HG02884 (cell line): ENCODE measurements at regions not wholly inside any gene's neighbourhood (a gene's known extent, or its start where the extent isn't known, plus 50 kb on each side); places are given as distances from the start of the nearest gene placed in this dataset.
"Not testable (repeated sequence)": the region's sequence is repeated elsewhere in the genome, so short reads cannot be mapped to it uniquely, and the experiment has no call there.

ENCODE experiments used
- ATAC-seq: cut with Tn5 transposase; IDR thresholded peaks from one replicate; pipeline ENCODE4 v1.9.1; 2021; ENCODE audit warnings: mild to moderate bottlenecking, moderate library complexity; ENCODE audit not compliant: unreplicated experiment

DNA sequence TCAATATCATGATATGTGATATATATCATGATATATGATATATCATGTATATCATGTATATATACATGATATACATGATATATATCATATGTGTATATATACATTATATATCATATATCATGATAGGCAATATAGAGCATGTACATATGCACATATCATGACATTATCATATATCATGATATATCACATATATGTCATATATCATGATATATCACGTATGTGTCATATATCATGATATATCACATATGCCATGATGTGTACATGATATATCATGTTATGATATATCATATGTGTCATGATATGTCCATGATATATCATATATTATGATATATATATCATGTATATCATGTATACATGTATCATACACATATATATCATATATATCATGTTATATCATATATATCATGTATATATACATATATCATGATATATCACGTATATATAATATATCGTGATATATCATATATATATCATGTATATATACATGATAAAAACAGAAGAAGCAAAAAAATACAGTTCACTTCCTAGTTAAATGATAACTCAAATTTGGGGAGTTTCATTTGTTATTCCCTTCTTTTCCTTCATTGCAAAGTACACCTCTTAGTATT is 670.1 kb upstream of the EPHA5 start:
- no peak for ATAC-seq

DNA sequence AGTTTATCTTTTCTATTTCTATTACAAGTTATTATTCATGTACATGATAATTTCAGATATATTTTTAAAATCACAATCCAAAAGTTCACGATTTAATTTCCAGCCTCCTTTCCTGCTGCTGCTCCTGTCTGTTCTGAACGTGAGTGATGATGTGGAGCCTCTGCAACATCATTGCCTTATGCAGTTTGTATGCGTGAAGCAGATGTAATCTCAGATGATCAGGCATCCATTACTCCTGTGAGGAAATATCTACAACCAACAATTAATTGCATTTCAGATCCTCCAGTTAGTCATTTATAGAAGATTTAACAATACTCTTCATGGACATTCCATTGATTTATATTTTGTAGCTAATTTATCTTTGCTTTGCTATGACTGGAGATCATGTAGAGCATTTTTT is 668.7 kb upstream of the EPHA5 start:
- no peak for ATAC-seq

DNA sequence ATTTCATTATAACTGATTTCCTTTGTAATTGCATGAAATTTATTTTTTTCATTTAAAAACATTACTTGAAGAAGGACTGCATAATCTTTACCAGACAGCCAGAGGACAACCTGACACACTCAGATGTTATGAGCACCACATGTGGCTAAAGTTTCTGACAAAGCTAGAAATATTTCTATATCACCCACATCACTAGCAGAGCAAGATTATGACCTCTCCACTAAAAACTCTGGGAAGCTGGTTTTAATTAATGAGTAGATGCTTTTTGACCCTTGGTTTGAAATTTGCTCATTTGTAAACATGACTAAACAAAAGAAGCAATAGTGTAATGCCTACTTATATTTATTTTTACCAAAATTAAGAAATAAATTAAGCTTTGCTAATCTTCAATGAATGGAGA is 661.5 kb upstream of the EPHA5 start:
- no peak for ATAC-seq

DNA sequence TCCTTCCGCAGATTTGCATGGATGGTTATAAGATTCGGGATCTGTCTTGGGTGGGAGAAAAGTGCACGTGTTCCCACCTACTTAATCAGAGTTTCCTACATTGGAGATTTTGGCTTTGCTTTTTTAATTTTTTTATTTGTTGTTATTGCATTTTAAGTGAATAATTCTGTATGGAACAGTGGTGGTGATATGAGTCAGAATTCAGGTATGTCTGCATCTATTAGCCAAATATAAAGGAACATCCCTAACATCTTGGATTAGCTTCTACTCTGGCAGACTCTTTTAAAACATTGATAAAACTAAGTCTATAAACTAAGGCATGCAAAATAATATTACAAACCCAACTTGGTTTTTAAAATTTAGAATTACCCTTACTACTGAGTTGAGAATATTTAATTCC is 659.8 kb upstream of the EPHA5 start:
- no peak for ATAC-seq

DNA sequence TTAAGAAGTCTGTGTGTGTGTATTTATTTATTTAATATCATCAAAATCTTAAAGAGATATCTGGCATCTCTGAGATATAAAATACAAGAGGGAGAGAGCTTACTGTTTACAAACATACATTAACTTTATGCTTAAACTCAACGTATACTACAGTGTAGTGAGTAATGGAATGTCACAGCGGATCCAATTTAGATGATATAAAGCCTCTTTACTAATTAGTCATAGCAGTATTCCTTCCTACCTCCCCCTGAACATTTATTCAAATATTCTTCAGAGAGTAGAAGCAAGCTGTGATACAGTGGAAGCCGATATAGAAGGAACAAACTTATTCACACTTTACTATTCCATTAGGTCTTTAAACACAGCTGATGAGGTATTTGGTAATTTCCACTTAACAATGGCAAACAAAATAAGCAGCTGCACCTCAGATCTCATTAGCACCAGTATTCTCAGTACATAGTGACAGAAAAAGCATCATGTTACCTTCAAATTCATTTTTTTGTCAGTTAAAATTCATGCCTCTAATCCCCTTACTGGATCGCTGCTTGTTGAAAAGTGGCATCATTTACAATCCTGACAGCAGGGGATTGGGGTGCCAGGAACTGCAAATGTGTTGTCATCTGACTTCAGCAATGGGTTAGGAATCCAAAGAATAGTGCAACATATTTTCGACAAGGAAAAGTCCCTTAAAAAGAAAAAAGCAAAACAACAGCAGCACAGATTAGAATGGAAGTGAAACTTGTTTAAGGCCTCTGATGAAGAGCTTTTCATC is 658.7 kb upstream of the EPHA5 start:
- ATAC-seq = no peak

DNA sequence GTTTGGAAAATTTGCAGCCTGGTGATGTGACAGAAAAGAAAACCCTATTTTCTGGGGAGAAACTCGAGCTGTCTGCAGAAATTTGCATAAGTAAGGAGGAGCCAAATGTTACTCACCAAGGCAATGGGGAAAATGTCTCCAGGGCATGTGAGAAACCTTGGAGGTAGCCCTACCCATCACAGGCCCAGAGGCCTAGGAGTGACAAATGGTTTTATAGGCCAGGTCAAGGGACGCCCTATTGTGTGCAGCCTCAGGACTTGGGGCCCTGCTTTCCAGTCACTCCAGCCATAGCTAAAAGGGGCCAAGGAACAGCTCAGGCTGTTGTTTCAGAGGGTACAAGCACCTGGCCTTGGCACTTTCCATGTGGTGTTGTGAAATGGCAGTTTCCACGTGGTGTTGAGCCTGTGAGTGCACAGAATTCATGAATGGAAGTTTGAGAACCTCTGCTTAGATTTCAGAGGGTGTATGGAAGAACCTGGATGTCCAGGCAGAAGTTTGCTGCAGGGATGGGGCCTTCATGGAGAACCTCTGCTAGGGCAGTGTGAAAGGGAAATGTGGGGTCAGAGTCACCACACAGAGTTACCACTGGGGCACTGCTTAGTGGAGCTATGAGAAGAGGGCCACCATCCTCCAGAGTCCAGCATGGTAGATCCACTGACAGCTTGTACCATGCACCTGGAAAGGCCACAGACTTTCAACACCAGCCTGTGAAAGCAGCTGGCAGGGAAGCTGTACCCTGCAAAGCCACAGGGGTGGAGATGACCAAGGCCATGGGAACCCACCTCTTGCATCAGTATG is 637.6 kb upstream of the EPHA5 start:
- ATAC-seq = no peak

DNA sequence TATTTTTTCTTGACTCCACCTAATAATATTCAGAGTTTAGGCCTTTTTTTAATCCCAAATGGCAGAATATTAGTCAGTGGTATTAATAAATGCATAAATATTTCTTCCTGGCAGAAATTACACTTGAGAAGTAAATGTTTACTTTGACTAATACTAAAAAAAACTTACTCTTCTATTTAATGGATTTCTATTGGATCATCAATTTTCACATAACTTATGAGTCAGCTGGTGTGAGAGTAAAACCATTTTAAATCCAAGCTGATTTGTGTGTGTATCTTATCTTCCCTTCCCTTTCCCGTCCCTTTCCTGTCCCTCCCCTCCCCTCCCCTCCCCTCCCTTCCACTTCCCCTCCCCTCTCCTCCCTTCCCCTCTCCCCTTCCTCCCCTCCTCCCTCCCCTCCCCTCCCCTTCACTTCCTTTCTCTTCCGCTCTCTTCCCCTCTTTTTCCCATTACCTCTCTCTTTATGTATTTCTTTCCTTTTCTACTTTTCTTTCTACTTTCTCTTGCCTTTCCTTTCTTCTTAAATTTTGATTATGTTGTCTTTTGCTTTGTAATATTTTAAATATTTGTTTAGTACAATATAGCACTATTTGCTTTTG is 630.1 kb upstream of the EPHA5 start:
- ATAC-seq = no peak

DNA sequence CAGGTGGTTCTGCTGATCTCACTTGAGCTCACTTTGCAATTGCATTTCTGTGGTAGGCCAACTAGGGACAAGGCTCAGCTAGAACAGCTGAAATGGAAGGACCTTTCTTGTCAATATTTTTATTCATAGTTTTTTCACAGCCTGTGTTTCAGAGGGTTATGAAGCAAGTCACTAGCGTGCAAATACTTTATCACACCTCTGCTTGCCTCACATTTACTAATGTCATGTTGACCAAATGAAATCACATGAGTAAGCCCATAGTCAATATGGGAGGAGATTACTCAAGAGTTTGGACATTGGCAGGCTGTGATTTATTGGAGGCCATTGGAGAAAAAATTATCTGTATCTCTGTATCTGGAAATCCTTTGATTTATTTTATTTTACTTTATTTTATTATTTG is 628.3 kb upstream of the EPHA5 start:
- ATAC-seq = no peak

DNA sequence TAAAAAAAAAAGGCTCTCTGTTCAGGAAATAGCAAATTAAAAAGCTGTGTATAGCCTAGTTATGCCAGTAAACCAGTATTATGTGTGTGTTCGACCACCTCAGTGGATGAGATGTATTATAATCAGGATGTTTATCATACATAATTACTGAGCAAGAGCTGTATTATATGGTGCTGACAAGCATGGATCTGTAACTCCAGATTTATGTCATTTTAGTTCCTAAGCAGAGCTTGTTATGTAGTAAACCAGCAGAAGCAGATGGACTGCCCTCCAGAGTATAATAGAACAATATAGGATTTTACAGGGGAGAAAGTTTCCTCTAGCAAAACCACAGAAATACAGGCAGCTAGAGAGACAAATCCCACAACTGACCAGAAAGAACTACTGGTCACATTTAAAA is 627.4 kb upstream of the EPHA5 start:
- no peak for ATAC-seq

DNA sequence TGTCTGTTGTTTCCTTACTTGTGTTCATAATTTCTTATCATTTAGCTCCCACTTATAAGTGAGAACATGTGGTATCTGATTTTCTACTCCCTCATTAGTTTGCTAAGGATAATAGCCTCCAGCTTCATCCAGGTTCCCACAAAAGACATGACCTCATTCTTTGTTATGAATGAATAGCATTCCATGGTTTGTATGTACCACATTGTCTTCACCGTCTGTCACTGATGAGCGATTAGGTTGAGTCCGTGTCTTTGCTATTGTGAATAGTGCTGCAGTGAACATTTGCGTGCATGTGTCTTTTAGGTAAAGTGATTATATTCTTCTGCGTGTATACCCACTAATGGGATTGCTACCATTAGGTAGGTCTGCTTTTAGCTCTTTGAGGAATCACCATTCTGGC is 624.3 kb upstream of the EPHA5 start:
- ATAC-seq = no peak

DNA sequence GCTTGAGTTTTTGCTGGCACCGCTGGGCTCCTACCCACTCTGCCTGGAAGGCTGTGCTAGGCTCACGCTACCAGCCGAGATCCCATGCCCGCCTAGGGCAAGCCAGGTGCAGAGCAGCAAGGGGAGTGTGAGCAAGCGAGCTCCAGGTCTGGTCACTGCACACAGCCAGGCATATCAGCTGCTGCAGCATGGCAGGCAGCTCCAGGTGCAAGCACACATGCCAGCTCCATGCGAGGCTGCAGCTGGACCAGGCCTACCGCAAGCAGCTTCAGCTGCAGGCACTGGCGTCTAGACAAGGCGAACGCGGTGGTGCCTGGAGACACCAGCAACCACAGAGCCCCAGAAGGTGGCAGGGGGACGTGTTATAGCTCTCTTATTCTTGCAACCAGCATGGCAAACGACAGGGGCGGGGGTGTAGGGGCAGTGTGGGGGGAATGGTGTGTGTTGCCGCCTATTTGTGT is 614.7 kb upstream of the EPHA5 start:
- no peak for ATAC-seq

DNA sequence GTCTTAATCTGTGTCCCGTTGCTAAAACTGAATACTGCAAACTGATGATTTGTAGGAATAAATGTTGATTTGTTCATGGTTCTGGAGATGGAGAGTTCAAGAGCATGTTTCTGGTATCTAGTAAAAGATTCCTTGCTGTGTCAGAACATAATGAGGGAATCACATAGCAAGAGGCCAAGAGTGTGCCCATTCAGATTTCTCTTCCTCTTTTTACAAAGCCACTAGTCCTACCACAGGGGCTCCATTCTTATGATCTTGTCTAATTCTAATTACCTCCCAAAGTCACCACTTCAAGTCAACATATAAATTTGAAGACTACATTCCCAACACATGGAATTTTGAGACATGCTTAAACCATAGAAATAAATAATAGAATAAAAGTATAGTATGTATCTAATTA is 608.8 kb upstream of the EPHA5 start:
- no peak for ATAC-seq

DNA sequence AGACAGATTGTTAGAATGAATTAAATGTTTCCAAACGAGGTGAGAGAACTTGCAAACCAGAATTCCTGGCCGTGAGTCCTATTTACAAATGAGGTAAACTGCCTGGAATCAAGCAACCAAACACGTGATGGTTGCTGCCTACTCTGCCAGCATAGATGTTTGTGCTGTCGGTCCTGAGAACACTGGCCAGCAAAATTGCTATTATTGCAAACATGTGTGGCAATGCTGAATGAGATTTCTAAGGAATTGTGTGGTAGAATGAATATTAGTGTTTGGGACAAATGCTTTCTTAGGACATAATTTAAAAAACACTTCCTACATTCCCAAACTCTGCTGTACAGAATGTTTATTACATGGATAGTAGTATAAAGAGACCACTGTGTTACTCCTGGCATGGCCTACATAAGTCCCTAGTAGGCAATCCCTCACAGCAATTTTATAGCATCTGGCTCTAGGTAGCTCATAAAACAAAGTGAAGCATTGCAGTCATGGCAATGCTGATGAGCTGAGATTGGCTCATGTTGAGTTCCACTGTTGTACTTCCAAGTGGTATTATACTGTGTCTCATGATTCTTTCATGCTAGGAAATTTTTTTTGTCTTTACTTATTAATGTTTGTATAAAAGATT is 605.2 kb upstream of the EPHA5 start:
- ATAC-seq = no peak

DNA sequence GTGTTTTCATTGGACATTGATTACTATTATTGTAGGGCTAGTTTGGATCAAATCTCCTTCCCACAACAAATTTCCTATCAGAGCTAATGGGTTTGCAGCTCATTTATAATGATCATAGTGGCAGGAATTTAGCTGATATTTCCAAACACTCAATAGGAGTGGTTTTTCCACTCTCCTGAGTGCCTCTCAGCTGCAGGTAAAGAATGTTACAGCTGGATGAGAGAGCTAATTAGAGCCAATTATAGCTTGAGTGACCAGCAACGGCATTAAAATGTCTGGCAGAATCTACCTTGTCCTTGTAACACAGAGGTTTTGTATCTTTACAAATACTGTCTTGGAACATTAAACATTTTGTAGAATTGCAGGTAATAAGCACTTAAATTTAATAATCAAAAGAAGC is 602.8 kb upstream of the EPHA5 start:
- ATAC-seq = no peak

DNA sequence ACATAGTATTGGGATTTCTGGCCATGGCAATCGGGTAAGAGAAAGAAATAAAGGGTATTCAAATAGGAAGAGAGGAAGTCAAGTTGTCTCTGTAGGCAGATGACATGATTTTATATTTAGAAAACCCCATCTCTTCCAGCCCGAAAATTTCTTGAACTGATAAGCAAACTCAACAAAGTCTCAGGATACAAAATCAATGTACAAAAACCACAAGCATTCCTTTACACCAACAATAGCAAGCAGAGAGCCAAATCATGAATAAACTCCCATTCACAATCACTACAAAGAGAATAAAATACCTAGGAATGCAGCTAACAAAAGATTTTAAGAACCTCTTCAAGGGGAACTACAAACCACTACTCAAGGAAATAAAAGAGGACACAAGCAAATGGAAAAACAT is 600.1 kb upstream of the EPHA5 start:
- ATAC-seq = not testable (repeated sequence)

DNA sequence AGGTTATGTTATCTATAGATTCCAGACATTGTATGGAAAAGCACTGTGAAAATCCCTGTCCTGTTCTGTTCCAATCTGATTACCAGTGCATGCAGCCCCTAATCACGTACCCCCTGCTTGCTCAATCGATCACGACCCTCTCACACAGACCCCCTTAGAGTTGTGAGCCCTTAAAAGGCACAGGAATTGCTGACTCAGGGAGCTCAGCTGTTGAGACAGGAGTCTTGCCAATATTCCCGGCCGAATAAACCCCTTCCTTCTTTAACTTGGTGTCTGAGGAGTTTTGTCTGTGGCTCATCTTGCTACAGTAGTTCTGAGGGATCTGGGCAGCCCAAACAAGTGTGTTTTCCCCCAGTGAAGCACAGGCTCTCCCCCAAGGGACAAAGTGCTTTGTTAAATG is 596.3 kb upstream of the EPHA5 start:
- not testable (repeated sequence) for ATAC-seq

DNA sequence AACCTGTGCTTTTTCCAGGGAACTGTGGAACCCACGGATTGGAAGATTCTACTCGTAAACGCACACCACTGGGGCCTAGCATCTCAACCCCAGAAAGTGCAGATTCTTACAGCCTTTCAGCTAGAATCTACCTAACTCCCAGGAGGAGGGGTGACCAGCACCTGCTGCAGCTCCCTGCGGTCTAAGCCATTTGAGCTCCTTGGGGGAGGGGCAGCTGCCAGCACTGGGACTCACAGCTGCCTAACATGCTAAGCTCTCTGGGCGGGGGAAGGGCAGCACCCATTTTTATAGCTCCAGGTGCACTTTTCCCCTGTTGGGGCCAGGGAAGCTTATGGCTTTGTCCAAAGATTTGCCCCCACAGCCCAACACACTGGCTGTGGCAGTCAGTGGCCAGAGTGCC is 595.7 kb upstream of the EPHA5 start:
- no peak for ATAC-seq

DNA sequence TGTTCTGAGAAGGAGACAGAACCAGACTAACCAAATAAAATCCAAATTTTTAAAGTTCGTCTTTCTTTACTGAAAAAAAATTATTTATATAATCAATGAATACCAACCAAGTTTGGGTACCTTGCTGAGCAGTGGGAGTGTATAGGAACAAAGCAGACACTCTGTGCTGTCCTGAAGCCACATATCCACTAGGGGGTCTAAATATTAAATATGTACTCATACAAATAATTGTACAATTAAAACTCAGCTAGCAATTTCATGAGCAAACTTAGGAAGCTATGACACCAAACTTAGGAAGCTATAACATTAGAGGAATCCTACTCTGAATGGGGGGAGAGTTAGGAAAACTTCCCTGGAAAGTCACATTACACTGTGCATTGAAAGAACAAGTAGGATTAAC is 582.0 kb upstream of the EPHA5 start:
- no peak for ATAC-seq

DNA sequence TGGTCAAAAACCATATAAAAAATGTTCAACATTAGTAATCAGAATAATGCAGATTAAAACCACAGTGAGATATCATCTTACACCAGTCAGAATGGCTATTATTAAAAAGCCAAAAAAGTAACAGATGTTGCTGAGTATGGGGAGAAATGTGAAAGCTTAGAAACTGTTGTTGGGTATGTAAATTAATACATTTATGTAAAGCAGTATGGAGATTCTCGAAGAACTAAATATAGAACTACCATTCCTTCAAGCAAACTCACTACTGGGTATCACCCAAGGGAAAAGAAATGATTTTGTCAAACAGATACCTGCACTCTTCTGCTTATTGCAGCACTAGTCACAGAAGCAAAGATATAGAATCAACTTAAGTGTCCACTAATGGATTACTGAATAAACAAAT is 576.4 kb upstream of the EPHA5 start:
- no peak for ATAC-seq

DNA sequence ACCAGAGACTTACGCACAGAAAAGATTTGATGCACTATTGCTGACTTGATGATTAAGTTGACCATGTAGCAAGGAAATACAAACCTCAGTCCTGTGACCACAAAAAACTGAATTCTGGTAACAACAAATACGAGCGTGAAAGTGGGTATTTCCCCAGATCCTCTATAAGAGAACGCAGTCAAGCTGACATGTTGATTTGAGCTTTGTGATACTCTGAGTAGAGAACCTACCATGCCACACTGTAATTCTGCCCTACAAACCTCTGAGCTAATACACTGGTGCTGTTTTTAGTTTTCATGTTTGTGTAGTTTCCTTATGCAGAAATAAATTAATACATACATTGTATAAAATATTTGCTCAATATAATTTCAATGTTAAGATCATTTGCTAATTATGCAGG is 565.6 kb upstream of the EPHA5 start:
- ATAC-seq = no peak

DNA sequence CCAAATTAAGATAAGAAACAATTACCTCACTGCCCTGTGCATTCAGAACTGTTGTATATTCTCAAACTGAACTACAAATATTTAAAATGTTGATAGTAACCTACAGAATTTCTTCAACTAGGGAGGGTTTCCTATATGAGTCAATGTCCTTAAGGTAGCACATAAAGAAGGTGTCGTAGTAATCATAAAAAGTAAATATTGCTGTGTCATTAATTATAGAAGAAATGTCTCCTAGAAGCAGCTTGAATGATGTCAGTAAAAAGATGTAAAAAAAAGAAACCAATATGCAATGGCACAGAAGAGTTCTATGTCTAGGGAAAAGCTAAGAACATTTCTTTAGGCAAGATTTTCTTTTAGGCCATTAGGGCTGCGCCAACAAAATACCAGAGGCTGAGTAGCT is 559.6 kb upstream of the EPHA5 start:
- no peak for ATAC-seq
